Gastroesophageal sphincter (tissue), 3 donors: ENCODE measurements at regions not wholly inside any gene's neighbourhood (a gene's known extent, or its start where the extent isn't known, plus 50 kb on each side); places are given as distances from the start of the nearest gene placed in this dataset.

Experiments used
- EP300 ChIP-seq: sonication (generic); formaldehyde crosslinking; IDR thresholded peaks from one replicate; pipeline ENCODE4 v1.6.1; 2017; ENCODE audit warnings: antibody characterized with exemption, mild to moderate bottlenecking
- POLR2A ChIP-seq, 2 donors: fragments of 450-650 bp; IDR thresholded peaks; one replicate each; pipeline ENCODE4 v1.6.1; 2017; ENCODE audit warnings: antibody characterized with exemption in 2 of 2, mild to moderate bottlenecking in 2 of 2, moderate library complexity in 1 of 2
- POLR2AphosphoS5 ChIP-seq: sonication (generic); formaldehyde crosslinking; IDR thresholded peaks from one replicate; pipeline ENCODE4 v1.6.1; 2017; ENCODE audit warnings: antibody characterized with exemption
- TF ChIP-seq, protein P1 (sequence below), 4 experiments: fragments of 200-600 bp in 2 of 4; fragments of 450-650 bp in 2 of 4; sonication (generic) in 1 of 4; IDR thresholded peaks; one replicate each; pipeline ENCODE4 v1.5.1; 2017 to 2019; ENCODE audit warnings: antibody characterized with exemption in 4 of 4, mild to moderate bottlenecking in 2 of 4, moderate library complexity in 2 of 4

DNA sequence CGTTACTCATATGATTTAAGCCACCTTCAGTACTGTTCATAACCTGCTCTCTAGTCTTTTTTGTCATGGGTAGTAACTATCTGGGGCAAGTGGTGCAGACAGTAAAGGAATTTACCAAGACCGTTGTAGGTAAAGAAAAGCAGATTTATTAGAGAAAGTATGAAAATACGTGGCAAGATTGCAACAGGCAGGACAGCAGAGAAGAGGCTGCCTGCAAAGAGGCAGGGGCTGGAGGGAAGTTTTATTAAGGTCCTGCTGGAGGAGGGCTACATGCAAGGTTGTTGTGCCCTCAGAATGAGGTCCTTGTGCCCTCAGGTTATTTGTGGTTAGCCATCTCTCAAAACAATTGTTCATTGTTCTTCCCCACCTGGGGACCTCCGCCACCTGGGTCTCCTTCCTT is 444.3 kb downstream of the BCKDHB start:
- TF ChIP-seq, protein P1, sequence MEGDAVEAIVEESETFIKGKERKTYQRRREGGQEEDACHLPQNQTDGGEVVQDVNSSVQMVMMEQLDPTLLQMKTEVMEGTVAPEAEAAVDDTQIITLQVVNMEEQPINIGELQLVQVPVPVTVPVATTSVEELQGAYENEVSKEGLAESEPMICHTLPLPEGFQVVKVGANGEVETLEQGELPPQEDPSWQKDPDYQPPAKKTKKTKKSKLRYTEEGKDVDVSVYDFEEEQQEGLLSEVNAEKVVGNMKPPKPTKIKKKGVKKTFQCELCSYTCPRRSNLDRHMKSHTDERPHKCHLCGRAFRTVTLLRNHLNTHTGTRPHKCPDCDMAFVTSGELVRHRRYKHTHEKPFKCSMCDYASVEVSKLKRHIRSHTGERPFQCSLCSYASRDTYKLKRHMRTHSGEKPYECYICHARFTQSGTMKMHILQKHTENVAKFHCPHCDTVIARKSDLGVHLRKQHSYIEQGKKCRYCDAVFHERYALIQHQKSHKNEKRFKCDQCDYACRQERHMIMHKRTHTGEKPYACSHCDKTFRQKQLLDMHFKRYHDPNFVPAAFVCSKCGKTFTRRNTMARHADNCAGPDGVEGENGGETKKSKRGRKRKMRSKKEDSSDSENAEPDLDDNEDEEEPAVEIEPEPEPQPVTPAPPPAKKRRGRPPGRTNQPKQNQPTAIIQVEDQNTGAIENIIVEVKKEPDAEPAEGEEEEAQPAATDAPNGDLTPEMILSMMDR (IDR thresholded peaks at IDR 0.05), result no peak
- TF ChIP-seq EP300 (no peak), POLR2A (IDR thresholded peaks at IDR 0.05) (no peak), POLR2AphosphoS5 (no peak)
